NCI-H187 (cell line): ENCODE measurements at regions not wholly inside any gene's neighbourhood (a gene's known extent, or its start where the extent isn't known, plus 50 kb on each side); places are given as distances from the start of the nearest gene placed in this dataset.
"Not testable (repeated sequence)": the region's sequence is repeated elsewhere in the genome, so short reads cannot be mapped to it uniquely, and the experiment has no call there.

Source experiments
- DNase-seq, 2 experiments: peaks; one replicate each; lab custom pipeline; 2025; lab: John Stamatoyannopoulos, UW

DNA sequence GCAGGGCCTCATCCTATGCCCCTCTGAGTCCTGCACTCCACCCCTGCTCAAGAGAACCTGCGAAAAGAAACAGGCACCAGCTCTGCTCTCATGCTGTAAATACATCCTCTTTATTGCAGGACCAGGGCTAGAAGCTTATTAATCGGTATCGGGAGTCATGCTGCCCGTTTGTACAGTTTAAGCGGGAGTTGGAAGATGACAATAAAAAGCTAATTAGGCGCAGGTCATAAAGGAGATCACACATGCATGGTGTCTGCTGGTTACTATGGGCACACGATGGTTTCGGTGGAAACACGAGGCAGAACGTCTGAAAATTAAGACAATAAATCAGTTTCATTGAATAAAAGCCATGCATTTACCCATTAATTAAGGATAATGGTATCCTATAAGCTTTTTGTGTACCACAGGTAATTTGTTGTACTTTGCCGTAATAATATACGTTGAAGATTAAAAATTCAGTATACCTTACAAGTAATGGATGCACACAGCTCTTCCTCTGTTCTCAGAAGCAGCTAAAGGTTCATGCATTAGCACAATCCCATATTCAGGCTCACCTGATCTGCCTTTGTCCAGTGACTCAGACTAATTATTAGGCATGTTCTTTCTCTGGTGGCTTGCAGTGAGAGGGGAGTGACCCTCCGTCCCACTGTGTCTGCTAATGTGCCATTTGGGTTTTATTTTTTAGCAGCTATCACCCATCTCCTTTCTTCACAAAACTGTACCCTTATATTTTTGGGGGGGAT, 406.0 kb downstream of the TSHZ3 start:
- DNase-seq: no peak

DNA sequence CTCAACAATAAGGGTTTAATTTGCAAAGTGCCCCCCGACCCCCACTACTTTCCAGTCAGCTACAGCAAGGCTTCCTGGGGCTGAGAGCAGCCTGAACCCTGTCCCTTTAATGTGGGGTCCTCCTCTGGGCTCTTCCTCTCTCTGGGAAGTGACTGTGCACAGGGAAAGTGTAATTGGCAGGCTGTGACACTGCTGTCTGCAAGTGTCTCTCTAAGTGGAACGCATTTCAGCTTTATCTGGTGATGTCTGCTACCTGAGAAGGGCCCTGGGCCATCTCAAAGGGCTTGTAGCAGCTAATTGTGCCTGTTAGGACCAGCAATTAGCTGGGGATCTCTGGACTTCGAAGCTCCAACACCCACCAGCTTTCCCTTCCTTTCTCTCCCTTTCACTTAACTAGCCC, 406.6 kb downstream of the TSHZ3 start:
- no peak for DNase-seq

DNA sequence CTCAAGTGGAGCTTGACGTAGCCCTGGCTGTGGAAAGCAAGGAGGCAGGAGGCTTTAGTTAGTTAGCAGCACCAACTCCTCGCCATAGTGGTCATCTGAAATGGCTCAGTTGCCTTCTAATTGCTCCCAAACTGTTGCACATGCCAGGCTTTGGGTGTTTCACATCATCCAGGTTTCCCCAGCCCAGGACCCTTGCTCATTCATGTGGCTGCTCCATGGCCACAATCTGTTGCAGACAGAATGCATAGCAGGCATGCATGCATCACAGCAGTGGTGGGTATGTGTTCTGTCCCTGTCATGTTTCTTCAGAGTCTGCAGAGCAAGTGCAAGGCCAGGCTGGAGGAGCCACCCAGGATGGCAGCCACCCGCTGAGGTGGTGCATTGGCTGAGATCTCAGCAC, 407.6 kb downstream of the TSHZ3 start:
- DNase-seq: no peak

DNA sequence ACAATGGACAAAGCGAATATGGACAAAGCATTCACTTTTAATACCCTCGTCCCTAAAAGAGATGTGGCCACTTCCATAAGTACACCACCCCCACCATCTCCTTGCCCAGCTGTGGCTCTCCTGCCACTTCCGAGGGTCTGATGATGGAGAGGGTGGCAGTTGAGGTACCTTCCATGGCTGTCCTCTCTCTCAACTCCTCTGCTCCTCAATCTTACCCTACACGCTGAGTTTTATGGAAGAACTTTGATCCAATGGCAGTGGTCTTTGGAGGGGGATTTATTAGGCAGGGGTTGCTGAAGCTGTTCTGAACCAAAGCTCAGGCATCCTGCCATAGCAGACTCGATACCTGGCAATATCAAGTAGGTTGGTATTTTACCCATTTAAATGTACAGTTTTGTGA, 413.0 kb downstream of the TSHZ3 start:
- no peak for DNase-seq

DNA sequence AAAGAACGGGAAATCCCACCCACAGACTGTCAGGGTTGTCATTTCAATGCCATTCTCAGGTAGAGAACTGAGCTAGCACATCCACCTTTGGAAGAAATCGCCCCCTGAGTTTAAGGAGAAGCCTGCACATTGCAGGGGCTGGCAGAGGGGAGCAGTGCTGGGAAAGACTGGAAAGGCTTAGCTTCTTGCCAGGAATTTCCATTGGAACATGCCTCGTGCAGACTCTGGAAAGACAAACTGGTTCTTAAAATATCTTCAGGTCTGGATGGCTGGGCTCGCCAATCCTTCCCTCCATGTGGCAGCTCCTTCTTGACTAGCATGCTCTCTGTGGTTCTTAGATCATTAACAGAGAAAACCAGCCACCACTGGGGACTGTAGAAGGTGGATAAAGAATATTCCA, 414.1 kb downstream of the TSHZ3 start:
- DNase-seq: no peak

DNA sequence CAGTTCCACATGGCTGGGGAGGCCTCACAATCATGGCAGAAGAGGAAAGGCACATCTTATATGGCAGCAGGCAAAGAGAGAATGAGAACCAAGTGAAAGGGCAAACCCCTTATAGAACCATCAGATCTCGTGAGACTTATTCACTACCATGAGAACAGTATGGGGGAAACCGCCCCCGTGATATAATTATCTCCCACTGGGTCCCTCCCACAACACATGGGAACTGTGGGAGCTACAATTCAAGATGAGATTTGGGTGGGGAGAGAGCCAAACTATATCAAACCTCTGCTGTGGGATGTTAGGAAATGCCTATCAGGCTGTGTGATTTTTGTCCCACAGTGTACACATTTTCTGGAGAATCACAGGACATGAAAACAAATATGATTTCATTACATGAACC, 415.8 kb downstream of the TSHZ3 start:
- DNase-seq: not testable (repeated sequence)

DNA sequence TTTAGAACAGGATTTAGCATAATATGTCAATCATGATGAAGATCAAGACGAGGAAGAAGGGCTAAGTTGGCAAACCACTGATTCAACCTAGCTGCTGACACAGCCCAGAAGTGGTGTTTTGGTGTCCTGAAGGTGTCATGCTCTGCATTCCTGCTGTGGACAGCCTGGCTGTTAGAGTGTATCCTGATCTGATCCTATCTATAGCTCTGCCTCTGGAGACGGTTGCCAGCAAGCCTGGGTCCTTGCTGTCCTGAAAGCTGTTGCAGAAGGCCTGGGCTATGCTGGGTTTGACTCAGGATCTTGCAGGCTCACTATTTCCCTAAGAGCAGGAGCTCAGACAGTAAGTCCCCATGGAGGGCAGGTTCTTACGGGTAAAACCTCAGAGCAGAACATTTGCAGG, 416.4 kb downstream of the TSHZ3 start:
- no peak for DNase-seq

DNA sequence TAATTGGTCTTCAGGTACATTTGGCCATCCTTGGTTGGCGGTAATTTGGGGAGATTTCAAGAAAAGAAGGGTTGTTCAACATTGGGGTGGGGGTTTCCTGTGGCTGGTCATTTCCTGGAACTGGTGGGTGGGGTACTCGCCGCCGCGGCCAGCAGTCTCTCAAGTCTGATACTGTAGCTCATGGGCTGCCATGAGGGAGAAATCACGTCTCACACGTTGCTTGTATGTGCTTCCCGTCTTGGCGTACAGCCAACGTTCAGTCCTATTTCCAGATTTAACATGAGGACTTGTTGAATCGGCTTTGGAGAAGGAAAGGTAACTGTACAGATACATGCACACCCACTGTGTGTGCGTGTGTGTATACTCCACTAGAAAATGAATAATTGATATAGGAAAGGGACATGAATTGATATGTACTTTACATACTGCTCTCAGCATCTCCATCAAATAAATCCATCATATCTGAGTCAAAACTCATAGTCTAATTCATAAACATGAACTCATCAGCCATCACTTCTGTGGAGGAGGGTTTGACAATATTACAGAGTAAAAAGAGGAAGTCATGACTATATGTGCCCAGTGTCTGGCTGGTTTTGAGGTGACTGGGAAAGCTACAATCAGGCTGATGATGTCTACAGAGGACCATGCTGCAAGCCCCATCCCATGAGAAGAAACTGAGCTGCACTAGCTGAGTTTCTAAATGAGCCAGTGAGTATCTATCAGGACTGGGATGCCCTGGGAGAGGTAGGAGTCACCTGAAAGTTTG, 418.1 kb downstream of the TSHZ3 start:
- no peak for DNase-seq

DNA sequence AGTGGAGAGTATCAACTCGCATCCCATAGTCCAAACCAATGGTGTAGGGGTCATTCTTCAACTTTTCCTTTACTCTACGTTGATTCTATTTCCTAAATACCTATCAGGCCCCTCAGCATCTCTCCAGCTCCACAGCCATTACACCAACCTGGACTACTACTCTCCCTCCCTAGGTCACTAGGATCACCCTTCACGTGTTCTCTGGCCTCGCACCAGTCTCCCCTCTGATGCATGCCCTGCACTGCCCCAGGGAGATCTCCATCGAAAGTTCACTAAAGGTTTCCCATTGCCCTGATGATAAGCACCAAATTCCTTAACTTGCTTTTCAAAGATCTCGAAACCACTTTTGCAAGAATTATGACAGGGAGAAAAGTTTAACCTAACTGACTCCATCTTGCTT, 421.5 kb downstream of the TSHZ3 start:
- no peak for DNase-seq

DNA sequence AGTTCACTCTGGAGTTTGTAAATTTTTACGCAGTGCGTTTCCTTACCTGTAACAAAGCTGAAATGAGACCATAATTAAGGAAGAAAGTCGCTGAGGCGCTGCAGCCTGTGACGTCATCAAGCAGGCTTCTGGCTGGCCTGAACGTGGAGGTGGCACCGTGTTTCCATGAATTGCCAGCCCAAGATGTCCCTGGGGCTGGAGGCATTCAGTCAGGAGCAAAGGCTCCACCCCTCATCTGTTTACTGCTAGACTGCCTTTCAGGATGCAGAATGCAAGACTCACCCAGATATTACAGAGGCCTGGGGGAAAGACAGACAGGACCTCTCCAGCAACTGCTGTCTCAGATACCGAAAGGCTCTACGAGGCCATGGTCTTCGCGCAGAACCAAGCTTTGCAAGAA, 424.6 kb downstream of the TSHZ3 start:
- DNase-seq: no peak

DNA sequence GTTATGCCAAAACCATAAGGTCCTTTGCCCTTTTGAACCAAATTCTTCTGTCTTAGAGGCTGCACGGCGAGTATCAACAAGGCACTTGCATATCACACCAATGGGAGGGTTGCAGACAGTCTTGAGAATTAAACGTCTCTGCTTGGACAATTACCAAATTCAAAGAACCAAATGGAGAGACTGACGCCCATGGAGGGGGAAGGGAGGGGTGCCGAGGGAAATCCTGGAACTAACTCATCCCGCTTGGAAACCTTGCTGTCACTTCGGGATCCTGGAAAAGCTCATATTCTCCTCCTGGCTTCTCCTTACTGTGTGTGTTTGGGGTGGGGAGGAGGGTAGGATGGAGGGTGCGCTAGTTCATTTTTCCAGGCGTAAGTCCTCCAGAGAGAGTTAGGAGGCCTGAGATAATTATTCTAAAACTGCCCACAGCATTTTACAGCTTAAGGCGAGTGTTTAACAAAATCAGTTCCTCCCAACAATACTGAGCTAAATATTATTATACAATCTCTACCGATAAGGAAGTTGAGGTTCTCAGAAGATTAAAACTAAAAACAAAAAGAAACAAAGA, 425.1 kb downstream of the TSHZ3 start:
- DNase-seq: no peak

DNA sequence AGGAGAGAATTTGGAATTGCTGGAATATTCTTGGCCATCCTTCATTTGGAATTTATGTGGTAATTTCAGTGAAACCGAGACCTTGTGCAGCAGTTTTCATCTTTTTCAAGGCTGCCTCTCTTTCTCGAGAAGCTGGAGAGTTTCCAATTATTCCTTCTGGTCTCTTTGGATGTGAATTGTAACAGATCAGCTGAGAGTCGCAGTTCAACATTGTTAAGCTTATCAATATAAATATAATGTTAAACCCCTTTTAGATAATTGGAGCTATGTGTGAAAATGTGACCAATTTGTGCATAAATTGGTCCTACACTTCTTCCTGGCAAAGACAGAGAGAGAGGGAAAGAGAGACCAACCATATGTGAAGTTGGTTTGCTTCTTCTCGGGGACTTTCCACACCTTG, 425.6 kb downstream of the TSHZ3 start:
- DNase-seq: no peak

DNA sequence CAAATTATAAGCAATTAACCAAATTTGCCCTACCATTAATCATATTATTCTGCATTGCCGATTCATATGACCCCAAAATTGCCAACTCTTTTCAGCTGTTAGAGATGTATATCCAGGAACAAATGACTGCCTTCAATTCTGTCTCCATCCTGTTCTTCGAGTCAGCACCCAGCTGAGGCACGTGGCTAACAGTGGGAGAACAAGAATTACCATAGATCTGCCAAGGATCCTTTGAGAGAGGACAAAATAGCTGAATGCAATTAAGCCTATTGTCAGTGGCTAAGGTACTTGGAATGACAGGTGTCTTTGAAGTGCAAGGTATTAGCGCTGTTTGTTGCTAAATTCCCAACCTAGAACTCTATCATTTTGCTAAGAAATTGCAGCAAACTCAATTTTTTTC, 426.1 kb downstream of the TSHZ3 start:
- DNase-seq: no peak

DNA sequence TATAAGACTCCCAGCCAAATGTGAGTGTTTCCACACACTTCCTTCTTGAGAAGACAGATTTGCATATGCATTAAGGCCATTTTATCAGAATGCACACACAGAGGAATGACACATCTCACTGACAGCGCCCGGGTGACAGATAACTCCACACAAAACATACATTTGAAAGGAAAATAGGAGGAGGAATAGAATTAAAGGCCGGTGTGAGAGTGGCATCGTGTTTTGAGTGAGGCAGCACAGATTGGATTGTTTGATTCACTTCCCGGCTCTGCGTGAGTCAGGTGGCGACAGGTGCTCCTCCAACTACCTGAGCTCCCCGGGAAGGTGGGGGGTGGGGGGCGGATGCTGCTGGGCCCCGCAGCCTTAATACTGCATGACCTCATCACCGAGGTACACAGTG, 429.0 kb downstream of the TSHZ3 start:
- DNase-seq: no peak

DNA sequence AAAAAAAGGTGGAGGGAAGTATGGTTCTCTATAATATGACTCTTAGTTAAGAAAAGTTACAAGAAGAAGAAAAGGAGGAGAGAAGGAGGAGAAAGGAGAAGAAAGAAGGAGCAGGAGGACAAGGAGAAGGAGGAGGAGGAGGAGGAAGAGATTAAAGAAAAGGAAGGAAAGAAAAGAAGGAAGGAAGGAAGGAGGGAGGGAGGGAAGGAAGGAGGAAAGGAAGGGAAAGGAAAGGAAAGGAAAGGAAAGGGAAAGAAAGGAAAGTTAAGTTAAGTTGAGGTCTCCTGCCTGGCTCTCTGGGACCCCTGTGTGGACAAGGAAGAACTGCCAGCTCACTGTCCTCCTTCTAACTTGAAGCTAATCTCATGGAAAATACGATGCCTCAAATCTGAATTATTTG, 429.5 kb downstream of the TSHZ3 start:
- no peak for DNase-seq

DNA sequence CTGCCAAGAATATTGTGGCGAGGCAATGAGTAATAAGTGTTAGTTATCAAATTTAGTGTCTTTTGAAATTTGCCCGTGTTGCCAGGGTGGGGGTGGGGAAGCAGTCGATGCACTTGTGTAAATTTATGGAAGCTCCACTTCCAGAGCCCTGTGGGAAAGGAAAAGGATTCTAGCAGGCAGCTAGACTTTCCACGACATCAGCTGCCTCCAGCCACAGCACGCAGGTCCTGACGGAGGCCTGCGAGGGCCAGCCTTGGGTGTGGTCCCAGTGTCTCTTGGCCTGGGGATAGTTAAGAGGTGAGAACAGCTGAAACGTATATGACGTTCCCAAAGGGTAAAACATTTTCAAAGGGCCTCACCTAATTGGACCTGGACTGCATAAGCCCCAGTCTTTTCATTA, 433.0 kb downstream of the TSHZ3 start:
- no peak for DNase-seq

DNA sequence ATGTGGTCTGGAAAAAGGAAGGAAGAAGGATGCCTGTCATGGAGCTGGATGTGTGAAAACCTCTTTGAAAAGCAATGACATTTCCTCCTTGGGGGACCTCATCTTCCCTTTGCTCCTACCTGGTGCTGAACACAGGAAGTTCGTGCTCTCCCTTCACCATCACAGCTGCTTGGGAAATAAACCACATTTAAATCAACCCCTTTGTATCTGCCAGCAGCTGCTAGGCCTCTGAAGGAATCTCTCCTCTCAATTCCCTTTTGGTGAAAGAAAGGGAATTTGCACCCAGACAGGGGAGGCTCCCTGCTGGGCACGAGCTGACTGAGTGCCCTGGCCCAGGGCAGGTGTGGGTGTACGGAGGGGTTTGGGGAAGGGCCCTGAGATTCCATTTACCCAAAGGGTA, 437.7 kb downstream of the TSHZ3 start:
- DNase-seq: no peak

DNA sequence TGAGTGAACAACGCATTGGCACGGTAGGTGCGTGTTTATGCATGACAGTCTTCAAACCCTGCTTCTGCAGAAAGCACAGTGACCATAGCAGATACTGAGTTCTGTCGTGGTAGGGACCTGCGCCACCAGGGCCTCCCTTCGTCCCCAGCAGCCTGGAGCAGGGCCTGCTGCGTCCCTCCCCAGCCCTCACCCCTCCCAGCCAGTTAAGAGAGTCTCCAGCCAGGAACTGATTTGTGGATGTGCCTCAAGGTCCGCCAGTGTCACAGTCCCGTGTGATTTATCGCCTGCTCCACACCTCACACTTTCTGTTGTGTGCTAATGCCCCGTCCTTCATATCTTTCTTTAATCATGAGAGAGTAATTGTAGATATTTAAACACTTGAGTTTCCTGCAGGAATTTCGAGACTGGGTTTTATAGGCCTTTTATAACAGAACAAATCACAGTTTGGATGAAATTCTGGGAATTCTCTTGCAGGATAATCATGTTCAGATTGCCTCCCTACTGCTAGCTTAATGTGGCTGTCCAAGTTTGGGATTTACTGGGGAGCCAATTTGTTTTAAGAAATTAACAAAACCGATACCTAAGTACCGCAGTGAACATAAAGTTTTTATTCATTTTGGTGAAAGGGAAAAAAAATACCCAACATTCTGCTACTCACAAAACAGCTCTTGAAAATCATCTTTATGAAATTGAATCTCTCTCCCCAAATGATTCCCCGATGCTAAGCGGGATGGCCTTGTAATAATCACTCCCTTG, 438.6 kb downstream of the TSHZ3 start:
- DNase-seq: no peak

DNA sequence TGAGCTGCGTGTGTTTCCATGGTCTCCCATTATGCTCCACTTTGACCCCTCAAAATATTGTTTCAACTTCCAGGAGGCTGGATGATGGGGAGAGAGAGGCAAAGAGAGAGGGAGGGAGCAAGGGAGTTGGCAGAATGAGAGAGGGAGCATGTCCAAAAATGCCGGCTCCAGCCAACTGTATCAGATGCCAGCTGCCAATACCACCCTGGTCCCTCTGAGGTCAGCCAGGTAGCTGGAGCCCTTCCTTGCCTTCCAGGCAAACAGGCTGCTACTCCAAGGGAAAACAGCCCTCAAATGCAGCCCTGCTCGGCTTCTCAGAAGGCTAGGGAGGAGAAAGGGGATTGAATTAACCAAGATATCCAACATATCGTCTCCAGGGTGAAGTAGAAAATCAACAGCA, 440.0 kb downstream of the TSHZ3 start:
- no peak for DNase-seq

DNA sequence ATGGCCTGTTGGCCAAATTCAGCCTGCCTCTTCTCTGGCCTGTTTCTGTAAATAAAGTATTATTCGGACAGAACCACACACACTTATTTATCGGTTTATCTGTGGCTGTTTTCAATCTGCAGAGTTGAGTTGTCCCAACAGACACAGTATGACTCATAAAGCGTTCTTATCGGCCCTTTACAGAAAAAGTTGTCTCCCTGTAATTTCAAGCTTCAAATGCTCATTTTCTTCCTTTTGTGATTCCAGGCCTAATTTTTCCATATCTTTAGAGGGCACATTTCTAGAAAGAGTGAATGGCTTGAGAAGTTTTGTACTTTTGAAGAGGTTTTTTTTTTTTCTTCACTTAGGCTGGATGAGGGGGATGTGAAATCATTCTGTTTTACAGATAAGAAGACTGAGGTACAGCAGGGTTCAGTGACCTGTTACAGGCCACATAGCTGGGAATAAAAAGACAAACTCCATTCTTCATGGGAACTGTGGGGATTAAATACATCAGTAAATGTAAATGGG, 440.9 kb downstream of the TSHZ3 start:
- no peak for DNase-seq

DNA sequence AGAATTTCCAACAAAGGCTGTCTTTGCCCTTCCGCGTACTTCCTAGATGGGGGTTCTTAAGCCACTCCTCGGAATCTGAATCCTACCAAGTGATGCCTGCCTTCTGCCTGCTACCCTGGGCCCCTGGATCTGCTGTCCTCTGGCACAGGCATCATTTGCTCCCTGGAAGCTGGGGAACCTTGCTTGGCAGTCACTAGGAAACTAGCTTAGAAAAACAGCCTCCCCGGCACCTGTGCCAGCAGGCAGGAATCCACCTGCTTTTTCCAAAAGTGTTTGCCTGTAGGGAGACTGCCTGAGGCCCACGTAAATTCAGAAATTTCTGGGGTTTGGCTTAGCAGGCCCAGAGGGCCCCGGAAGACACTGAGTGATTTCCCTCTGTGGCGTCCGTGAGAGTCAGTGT, 442.4 kb downstream of the TSHZ3 start:
- DNase-seq: no peak

DNA sequence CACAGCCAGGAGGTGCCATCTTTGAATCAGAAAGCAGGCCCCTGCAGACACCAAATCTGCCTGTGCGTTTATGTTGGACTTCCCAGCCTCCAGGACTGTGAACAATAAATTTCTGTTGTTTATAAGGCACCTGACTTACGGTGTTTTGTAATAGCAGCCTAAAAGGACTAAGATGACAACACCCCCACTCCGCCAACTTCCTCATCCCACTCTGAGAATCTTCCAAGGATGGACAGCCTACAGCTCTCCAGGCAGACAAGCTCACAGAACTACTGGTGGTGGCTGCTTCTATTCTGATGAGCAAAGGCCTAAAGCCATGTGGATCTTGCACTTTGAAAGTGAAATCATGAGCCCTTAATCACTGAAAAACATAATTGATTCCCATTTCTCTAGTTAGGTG, 449.2 kb downstream of the TSHZ3 start:
- no peak for DNase-seq
